GM21723 (cell line): ENCODE measurements at regions not wholly inside any gene's neighbourhood (a gene's known extent, or its start where the extent isn't known, plus 50 kb on each side); places are given as distances from the start of the nearest gene placed in this dataset.

Experiments
- ATAC-seq: cut with Tn5 transposase; IDR thresholded peaks from one replicate; pipeline ENCODE4 v1.9.1; 2021; ENCODE audit warnings: mild to moderate bottlenecking, moderate library complexity; ENCODE audit not compliant: unreplicated experiment

GRCh38 chr2:120878970-120879369, 143.3 kb downstream of the GLI2 start:
- ATAC-seq: no peak

DNA sequence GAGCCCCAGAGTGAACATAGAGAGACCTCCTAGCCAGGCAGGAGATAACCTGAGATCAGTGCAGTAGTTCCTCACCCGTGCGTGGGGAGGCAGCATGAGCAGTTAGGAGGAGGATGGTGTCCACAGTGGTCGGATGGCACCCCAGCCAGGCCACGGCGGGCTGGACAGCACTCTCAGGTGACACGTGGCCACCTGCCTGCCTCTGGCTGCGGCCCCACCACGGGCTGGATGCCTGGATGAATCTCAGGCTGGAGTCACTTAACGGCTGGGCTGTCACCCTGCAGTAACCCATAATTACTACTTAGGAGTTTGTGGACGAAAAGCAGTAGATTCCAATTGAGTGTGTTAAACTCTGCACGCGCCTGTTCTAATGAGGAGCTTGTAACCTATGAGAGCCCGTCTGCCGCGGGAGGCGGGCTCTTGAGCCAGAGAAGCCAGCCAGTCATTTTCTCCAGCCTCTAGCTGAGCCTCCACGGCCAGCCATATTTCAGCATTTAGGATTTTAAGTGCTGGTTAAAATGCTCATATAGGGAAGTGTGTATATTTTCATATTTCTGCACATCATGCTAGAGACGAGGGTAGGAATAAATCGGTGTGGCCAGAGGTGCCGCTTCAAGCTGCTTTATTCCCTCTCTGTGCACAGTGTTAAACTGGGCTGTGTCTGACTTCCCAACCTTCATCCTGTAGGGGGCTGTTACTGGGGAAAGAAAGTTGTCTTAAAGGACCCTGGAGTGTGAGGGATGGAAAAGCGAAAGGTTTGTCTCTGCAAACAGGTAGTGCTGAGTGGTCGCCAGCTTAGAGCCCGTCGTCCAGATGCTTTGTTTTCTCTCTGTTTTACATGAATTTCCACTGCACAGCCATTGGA, 144.0 kb downstream of the GLI2 start:
- ATAC-seq: no peak

- ATAC-seq: no peak
These were observed 144.7 kb downstream of the GLI2 start for GRCh38 chr2:120880381-120880780.

DNA sequence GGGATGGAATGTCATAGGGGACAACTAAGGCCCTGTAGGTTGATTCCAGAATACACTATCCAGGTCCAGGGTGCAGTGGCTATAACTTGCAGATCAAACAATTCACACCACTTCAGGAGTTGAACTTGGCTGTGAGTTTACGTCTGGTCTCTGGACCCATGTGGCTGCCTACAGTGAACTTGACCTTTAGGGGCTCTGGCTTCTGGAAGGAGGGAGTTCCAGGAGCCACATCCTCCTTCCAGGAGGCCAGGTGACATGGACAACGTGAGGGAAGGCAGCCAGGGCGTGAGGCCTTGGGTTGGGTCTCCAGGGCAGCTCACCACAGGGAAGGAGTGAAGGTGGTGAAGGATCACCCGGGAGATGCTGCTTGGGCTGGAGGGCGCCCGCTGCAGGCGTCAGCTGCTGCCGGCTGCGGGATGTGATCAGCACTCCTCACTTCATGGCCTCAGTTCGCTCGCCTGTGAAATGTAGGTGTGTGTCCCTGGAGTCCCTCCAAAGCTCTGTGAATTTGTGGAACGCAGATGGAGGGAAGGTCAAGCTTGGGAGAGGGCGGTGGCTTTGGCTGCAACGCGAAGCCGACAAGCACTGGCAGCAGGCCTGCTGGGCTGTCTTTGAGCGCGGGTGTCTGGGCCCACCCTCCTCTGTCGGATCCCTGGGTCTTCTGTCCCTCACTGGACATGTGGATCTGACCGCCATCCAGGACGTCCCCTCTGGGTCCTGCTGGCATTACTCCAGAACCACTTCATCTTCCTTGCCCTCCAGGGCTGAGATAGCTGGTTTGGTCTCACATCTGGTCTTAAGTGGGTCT, 146.5 kb downstream of the GLI2 start:
- no peak for ATAC-seq

- ATAC-seq: no peak
These were observed 148.2 kb downstream of the GLI2 start for GRCh38 chr2:120883607-120884440.

- ATAC-seq: no peak
These were observed 149.0 kb downstream of the GLI2 start for GRCh38 chr2:120884472-120885290.

- no peak for ATAC-seq
These were observed 149.7 kb downstream of the GLI2 start for GRCh38 chr2:120885321-120885720.

DNA sequence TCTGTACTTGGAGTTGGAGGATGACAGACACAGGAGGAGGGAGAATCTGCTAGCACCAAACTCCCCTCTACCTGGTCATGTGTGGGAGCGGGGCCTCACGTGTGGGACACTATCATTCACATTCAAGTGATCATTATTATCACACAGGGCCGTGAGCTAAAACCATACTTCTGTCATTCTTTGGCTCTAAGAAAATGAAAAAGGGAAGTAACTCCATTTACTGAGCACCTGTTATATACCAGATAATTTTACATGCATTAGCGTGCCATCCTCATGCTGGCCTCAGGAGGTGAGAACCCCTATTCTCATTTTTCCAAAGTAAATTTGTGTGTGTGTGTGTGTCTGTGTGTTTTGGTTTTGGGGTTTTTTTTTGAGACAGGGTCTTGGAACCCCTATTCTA, 150.1 kb downstream of the GLI2 start:
- no peak for ATAC-seq

DNA sequence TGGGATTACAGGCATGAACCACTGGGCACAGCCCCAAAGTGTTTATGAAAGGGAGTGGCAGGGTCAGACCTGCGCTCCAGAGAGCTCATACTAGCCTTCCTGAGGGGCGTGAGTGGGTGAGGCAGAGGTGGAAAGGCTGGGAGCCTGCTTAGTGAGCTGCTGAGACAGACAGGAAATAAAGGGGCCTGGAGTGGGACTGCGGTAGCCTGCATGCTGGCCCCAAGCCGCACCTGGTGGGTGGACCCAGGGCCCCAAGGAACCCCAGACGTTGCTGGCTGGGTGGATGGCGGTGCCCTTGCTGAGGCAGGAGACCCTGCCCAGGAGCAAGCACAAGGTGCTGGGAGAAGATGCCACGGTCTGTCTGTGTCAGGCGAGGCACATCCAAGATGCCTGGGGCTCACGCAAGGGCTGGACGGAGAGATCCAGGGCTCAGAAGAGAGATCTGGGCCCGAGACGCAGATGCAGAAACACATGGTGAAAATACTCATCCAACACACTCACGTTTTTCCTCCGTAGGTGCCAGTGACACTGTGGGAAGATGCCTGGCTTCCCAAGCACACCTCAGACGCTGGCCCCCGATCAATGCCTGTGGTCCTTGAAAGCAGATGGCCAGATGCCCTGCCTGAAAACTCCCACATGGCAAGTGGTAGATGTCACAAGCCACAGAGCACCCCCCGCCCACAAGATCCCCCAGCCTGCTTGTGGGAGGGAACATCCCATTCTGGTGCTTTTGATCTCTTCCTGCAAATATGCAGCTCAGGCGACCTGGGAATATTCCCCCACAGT, 151.1 kb downstream of the GLI2 start:
- no peak for ATAC-seq

- no peak for ATAC-seq
These were observed 151.6 kb downstream of the GLI2 start for GRCh38 chr2:120887320-120887697.

DNA sequence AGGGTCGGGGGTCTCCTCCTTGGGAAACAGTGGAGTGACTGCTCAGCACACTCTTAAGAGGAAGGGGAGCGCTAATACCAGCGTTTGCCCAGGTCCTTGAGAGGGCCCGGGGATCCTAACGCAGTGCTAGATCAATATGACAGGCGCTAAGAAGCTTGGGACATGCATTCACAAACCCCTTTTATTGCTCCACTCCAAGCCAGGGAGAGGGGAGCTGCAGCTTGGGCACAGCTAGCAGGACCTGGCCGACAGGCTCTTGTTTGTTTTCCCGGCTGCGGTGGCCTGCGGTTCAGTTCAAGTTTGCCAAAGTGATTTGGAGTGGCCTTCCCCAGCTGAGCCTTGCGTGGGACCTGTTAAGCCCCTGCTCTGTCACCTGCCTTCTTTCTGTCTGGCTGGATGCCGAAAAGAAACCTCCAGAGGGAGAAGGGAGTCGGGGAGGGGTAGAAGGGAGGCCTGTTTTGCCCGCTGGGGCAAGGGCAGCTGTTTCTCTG, 152.1 kb downstream of the GLI2 start:
- ATAC-seq: no peak

- ATAC-seq: no peak
These were observed 153.2 kb downstream of the GLI2 start for GRCh38 chr2:120888851-120889250.

GRCh38 chr2:120889936-120890335, 154.3 kb downstream of the GLI2 start:
- no peak for ATAC-seq

DNA sequence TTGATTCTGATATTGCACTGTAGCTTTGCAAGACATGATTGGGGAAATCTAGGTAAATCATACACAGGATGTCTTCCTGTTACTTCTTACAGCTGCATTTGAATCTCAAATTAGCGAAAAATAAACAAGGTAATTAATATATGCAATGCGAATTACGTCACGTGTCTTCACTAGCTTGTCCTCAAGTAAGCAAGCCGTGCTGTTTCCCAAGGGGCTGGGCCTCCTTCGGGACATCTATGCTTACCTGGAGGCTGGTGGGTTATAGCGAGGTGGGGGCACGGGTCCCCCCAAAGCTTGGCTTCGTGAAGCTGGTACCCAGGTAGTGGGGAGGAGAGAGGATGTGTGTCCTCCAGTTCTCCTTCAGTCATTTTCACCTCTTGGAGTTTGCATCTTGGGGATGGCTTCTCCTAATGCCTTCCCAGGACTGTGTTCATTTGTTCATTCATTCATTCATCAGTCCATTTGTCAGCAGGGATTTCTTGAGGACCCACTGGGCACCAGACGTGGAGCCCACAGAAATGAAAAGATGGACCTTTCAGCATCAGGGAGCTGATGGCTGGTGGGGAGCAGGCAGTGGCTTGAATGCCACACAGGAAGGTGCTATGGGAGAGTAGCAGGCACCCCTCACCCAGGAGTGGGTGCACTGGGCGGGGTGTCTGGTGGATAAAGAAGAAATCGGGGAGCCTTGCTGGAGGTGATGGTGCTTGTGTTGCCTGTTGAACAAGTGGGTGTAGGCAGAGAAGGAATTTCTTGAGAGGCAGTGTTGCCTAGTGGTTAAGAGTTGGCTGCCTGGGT, 155.1 kb downstream of the GLI2 start:
- no peak for ATAC-seq

GRCh38 chr2:120892271-120892966, 156.8 kb downstream of the GLI2 start:
- ATAC-seq: no peak

GRCh38 chr2:120892967-120893667, 157.4 kb downstream of the GLI2 start:
- no peak for ATAC-seq

DNA sequence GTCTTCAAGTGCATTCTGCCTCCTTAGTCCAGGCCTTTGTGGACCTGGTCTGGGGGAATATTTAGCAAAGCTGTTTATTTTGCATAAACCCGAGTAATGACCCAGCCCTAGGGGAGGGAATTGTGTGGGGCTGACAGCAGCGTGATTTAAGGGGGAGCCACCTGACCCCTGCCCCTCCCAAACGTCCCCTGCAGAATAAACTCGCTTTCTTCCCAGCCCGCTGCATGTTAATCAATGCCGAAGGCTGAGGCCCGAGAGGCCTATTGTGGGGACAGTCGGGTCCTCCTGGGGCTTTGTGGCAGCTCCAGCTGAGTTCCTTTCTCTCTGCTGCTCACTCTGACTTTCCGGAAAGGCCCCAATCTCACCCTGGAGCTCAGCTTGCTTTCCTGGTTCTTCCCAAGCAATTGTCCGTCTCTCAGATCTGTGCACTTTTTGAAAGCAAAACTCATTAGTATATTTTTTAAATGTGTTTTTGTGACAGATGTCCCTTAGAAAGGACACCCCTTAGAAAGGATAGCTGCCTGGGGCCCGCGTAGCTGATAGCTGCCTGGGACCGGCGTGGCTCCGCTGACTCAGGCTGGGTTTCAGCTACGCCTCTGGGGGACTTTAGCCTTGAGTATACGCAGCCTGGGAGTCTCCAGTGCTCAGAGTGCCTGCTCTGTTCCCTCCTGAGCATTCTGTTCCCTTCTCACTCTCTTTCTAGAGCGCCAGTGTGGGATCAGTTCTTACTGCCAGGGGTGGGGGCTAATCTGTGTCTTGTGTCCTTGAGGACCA, 158.3 kb downstream of the GLI2 start:
- no peak for ATAC-seq
